ENCODE measurements at regions not wholly inside any gene's neighbourhood (a gene's known extent, or its start where the extent isn't known, plus 50 kb on each side); places are given as distances from the start of the nearest gene placed in this dataset.

- no peak for TF ChIP-seq CTCF (IDR thresholded peaks at IDR 0.05)
- no peak for TF ChIP-seq POLR2A (IDR thresholded peaks at IDR 0.05)
Measured at GRCh38 chr13:106087201-106087600, 448.3 kb downstream of the EFNB2 start.

Data from thyroid gland (tissue), 4 donors.